HUDEP-2 (cell line): ENCODE measurements at regions not wholly inside any gene's neighbourhood (a gene's known extent, or its start where the extent isn't known, plus 50 kb on each side); places are given as distances from the start of the nearest gene placed in this dataset.
A peak's percentile ranks its signal among the peaks of the same experiment; 100 is the strongest.
"Not testable (repeated sequence)": the region's sequence is repeated elsewhere in the genome, so short reads cannot be mapped to it uniquely, and the experiment has no call there.

Source experiments
- DNase-seq, 76 experiments: peaks; one replicate each; lab custom pipeline; 2025; ENCODE audit not compliant: unreplicated experiment in 76 of 76; lab: John Stamatoyannopoulos, UW

DNA sequence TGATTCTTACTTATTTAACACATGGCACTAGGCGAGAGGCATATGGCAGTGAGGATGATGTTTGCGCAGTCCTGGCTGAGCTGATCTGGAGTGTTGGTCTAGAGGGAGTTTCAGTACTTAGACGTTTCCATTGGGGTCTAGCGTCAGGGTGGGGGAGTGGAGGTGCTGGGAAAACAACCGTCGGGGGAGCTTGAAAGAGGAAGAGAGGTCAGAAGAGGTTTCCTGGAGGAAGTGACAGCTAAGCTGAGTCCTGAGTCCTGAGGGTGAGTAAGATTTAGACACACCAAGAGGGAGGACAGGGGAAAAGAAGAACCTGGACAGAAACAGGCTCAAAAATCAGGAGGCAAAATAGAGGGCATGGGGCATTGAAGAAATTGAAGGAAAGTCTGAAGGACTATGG, 81.4 kb downstream of the ALOX5AP start:
- no peak for DNase-seq

DNA sequence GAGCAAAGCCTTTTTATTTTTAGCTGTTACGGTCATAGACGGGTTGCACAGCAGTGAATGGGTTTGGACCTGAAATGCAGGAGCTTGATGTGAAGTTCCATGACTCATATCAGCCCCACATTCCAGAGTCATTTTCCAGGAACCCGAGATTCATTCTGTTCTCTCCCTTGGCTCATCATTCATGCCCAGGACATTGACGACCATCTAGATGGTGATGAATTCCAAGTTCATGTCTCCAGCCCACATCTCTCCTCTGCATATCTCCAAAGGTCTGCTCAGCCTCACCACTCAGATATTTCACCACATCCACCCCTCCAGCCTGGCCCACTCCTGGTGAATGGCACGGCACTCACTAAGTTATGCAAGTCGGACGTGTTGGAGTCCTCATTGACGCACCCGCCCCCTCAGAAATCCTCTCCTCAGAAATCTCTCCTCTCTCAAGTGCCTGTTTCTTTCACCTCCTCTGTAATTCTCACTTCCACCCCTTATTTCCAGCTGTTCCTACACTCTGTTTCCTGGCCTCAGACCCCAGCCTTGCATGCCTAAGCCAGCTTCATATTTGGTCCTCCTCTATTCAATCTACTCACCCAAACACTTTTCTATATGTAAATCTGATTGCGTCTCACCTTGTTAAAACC, 83.1 kb downstream of the ALOX5AP start:
- no peak for DNase-seq

DNA sequence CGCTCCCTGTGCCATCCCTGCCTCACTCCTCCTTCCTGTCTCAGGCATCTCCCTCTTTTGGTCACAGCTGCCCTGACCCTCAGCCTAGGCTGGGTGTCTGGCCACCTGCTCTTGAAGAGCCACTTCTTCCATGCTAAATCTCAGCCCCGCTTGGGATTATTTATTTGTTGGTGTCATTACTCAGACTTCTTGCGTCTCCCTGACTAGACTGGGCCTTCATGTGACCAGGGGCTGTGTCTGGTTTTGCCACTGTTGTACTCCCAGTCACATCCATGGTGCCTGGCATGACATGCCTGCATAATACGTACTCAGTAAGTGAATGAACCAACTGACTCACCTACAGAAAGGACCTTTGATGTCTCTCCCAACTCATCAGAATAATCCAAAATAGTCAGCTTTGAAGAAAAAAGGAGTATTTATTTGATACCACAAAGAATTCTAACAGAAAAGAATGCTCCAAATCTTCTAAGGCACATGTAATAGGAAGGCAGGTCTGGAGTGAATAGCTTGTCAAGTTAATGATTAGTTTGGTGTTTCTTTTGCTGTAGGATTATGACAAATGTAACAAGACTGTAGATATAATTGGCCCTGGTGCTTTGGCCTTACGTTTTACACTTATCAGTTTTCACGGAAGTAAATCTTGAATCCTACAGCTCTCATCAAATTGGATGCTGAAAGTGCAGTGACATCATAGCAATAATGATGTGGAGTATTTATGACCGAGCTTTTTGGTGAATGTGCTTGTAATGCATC, 84.0 kb downstream of the ALOX5AP start:
- DNase-seq = no peak

DNA sequence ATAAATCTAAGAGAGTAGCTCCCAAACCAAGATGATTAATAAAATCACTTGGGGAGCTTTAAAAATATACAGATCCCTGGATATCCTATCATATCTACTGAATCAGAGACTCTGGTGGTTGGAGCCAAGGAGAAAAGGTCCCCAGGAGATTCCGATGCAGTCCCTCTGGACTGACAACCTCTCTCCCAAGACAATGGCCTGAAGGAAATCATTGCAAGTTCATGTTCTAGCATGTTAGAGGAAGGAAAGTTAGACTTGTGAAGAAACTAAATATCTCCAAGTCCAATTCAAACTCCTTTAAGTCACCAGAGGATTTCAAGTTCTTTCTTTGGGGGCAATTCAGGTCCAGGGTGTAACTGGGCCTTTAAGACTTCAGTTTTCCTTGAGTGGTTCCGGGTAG, 84.7 kb upstream of the MEDAG start:
- no peak for DNase-seq

DNA sequence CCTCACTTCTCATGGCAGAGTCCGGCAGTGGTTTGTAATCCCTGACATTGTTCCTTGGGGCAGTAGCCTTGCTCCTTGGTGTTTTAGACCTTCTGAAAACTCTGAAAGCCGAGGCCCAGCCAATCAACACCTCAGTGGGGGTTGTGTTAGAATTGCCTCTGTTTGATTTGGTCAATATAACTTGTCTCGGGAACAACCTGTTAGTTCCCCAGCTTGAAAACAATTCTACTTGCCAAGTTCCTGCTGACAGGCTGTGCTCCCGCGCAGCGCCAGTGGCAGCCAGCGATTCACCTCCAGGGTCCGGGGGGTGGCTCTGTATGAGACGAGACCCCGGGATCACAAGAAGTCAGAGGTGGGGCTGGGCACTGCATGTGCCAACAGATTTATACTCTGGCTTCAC, 81.4 kb upstream of the MEDAG start:
- no peak for DNase-seq

DNA sequence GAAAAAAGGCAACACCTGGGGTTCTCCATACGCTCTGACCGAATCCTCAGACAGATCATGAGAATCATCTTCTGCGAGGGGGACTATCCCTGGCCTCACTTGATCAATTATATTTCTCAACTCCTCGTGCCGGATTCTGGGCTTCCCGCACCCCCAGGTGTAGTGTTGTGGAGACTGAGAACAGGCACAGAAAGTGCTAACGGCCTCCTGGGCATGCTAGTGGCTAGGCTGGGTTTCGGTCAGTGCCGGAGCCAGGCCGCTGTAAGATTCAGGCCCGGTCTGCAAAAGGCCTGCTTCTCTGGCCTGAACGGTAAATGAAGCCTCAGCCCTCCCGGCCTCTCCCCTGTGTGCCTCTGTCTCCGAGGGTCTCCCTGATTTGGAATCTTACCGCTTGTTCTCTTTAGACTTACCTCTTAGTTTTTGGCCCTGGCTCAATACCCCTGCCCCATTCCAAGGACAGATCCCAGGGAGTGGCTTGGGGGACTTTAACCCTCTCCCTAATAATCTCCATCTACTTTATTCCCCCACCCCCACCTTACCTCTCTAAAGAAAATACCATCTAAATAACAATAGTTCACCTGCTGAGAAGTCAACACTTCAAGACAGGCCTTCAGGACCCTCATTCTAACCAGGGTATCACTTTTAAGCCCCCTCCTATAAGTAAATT, 79.0 kb upstream of the MEDAG start:
- no peak for DNase-seq

DNA sequence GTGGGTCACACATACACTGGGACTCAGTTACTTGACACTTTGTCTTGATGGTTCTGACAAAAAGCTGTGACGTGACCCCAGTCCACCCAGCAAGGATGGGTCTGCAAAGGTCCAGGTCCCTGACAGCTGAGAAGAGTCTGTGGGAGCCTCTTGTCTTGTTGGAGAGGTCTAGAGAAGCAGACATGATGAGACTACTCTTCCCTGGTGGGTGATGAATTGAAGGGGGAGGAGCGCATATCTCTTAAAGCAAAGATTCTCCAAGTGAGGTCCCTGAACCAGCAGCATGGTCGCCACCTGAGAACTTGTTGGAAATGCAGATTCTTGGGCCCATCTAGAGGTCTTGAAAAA, 78.5 kb upstream of the MEDAG start:
- no peak for DNase-seq

DNA sequence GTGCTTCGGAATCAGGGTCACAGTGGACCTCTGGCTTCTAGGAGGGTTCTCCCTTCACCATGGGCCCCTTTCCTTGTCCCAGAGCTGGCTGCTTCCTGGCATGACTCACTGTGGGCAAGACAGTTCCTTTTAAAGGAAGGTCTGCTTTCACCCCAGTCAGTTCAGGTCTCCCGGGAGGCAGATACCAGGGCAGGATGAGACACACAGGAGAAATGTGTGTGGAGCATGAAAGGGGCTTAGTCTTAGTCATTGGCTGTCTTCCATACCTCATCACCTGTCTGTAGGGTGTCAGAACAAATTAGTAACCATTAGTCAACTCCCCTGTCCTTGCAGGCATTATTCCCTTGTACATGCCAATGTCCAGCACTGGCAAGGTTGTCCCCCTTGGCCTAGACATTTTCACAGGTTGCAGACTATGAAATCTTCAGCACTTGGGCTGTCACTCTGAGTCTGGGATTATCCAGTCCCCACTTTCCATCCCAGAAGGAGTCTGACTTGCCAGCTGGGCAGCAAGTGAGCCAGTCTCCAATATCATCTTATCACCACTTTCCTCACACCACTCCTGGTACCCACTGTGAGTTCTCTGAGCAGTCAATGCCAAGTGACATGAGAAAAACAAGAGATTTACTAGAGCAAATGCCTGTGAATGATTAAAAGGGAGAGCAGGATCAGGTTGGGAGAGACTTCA, 76.8 kb upstream of the MEDAG start:
- no peak for DNase-seq

DNA sequence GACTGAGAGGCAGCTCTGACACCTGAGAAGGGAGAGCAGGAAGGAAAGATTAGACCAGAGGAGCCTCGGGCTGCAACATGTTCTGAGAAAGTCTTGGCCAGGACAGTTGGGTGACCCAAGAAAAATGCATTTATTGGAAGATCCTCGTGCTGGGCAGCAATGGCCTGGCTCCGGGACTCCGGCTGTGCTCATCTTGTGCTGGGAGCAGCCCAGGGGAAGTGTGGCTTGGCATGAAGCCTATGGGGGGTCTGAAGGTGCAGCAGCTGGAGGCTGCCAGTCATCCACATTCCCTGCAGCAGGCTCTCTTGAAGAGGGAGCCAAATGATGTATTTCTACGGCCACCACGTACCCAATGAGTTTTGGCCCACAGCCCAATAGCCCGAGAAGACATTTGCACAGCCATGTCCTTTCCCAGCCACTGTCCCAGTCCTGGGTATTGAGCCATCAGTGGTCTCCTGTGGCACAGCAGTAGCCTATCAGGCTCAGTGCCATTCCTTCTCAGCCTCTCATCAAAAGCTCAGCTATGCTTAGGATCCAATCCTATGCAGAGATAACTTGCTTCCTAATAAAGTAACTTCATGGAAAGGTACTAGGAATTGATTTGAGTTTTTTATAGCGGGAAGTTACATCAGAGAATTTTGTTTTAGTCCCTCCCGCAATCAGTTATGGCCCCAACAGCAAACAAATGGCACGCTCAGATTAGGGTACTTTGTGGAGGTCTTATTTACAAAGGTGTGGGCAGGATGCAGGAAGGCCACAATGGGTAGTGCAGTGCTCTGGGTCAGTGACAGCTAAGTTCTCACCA, 76.0 kb upstream of the MEDAG start:
- no peak for DNase-seq

DNA sequence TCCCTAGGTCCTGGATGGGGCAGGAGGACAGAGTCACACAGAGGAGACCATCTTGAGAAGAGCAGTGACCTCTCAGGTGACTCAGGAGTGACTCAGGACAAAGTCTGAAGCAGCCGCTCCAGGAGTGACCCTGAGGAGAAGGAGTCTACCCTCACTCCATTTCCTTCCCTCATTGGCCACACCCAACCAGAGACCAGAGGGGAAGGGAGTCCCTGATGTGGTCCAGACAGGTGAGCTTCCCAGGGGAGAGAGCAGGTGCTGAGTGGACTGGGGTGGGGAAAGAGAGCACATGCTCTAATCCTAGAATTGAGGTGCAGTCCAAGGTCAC, 75.5 kb upstream of the MEDAG start:
- DNase-seq = no peak

DNA sequence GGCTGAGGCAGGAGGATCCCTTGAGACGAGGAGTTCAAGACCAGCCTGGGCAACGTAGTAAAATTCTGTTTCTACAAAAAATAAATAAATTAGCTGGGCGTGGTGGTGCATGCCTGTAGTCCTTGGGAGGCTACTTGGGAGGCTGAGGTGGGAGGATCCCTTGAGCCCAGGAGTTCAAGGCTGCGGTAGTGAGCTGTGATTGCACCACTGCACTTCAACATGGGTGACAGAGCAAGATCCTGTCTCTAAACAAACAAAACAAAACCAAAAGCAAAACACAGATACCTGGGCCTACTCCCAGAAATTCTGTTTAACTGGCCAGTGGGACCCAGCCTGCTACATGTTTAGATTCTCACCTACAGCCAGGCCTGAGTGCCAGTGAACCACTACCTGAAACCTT, 74.6 kb upstream of the MEDAG start:
- DNase-seq = no peak

DNA sequence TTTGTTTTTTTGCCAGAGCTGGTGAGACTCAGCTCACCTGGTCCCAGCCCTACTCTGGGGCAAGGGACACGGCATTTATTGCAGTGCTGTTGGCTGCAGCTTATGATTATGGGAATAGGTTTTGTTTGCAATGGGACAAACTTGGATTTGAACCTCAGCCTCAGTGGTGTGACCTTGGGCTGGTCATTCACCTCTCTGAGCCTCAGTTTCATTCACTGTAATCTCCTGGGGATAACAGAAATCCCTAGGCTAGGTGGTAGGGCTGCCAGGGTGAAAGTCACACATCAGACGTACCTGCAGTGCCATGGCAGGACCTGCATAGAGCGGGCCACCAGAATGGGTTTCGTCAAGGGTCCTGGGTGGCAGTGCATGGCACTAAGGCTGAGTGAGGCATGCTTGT, 73.7 kb upstream of the MEDAG start:
- no peak for DNase-seq

DNA sequence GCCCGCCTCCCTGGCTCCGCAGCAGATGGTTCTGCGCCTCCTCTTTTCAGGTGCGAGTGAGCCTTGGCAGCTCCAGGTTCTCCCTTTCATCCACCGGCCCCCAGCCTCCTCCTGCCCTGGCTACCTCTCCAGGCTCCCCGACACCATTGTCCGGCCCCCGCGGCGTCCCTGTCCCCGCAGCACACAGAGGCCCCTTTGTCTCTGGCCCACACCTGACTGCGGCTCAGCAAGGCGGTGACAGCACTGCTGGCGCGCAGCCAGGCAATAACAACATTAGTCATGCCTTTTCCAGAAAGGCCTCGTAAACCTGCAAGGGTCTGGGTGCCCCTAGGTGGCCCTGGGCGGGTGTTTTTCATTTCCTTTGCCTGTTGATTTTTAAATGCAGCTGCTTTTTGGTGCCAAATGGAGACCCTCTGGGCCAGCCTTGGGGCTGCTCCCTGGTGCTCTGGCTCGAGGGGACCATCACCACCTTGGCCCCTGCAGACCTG, 73.2 kb upstream of the MEDAG start:
- DNase-seq = peak in 6 of 76 experiments; percentile 0 to 33 (median 3)

DNA sequence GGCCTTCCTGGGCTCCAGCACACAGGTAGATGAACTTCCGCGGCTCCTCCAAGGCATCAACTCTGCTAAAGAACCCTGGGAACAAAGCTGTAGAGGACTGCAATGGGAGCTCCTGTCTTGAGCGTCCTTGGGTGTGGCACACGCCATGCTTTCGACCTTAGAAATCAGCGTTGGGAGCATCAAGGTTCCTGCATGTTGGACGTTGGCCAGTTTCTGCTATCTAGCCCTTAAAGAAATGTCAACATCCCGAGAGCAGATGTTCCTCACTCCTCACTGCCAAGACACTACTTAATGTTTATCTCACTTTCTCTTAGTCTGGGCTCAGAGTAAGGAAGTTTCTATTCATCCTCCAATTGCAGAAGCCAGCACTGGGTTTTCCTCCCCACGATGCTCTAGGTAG, 70.6 kb upstream of the MEDAG start:
- DNase-seq = peak in 2 of 76 experiments; percentile 20 to 33

DNA sequence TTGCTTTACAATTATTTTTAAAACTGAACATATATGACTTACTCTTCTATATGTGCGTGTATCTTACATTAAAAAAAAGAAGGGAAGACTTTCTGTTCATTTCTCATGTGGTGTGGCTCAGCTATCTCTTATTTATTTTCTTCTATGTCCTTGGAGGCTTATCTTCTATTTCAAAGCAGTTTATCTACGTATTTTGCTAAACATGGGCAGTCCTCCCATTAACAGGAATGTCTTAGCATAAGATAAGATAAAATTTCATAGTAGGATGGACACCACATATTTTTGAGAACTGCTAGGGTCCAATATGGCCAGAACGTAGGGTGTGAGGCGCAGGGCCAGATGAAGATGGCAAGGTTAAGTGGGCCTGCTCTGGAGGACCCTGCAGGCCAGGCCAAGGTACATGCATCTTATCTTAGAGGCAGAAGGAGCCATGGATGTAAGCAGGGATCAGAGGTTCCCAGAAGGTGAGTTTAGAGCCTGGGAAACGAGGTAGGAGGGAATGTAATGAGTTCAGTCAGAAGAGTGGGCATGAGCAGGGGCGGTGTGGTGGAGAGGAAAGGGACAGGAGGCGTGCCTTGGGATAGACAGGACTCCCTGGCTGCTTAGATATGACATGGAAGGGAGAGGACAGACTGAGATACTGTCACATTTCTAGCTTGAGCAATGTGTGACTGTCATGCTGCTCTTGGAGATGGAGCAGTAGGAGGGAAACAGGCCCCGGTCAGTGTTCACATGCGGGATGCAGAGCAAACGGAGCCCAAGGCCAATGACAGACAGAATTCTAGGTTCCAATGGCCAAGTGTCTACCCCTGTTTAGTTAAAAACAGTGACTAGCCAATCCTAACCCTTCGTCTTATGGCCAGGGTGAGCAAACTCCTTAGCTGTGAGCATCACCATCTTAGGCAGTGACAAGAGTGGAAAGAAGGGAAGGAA, 68.6 kb upstream of the MEDAG start:
- no peak for DNase-seq

DNA sequence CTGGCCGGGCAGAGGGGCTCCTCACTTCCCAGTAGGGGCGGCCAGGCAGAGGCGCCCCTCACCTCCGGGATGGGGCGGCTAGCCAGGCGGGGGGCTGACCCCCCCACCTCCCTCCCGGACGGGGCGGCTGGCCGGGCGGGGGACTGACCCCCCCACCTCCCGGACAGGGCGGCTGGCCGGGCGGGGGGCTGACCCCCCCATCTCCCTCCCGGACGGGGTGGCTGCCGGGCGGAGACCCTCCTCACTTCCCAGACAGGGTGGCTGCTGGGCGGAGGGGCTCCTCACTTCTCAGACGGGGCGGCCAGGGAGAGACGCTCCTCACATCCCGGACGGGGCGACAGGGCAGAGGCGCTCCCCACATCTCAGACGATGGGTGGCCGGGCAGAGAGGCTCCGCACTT, 66.4 kb upstream of the MEDAG start:
- DNase-seq = not testable (repeated sequence)

DNA sequence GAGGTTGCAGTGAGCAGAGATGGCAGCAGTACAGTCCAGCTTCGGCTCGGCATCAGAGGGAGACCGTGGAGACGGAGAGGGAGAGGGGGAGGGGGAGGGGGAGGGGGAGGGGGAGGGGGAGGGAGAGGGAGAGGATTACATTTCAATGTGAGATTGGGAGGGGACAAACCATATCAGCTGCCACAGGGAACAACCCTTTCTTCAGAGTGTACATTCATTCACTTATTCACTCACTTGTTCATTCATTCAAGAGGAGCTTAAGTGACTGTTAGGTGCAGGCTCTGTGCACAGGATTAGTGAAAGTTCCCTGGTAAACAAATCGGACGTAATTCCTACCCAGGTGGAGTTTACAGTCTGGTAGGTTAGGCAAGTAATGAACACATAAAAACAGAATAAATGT, 65.6 kb upstream of the MEDAG start:
- DNase-seq = no peak

DNA sequence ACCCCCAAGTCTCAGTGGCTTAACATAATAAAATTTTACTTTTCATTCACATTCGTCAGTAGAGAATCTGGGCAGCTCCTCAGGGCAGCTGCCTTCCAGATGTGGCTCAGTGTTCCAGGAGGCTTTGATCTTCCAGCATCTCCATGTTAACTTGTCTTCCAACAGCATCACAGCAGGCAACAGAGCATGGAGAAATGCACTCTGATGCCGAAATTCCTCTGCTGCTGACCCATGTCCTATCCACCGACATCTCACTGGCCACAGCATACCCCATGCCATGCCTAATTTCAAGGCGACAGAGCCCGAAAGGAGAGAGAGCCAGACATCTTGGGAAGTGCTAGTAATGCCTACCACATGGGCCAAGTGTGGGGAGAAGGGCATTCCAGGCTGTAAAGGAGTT, 64.9 kb upstream of the MEDAG start:
- no peak for DNase-seq

DNA sequence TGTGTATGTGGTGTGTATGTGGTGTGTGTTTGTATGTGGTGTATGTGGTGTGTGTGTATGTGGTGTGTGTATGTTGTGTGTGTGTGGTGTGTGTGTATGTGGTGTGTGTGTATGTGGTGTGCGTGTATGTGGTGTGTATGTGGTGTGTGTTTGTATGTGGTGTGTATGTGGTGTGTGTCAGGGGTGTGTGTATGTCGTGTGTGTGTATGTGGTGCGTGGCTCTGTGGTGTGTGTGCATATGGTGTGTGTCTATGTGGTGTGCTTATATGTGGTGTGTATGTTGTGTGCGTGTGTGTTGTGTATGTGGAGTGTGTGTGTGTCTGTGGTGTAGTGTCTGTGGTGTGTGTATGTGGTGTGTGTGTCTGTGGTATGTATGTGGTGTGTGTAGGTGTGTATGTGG, 62.5 kb upstream of the MEDAG start:
- DNase-seq = no peak
